ENCODE measurements at regions not wholly inside any gene's neighbourhood (a gene's known extent, or its start where the extent isn't known, plus 50 kb on each side); places are given as distances from the start of the nearest gene placed in this dataset.

GRCh38 chr5:74226716-74227485 is 413.6 kb downstream of the ENC1 start:
- DNase-seq (ENCODE audit: low spot score), result peak; percentile 81

DNA sequence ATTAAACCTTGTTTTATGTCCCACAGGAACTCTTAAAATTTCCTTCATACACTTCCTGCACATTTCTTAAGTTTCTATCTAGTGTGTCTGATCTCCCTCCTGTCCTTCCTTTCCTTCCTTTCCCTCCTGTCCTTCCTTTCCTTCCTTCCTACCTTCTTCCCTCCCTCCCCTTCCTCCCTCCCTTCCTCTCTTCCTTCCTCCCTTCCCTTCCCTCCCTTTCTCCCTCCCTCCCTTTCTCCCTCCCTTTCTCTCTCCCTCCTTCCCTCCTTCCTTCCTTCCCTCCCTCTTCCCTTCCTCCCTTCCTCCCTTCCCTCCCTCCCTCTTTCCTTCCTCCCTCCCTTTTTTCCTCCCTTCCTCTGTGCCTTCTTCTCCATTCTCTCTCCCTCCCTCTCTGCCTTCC is 414.9 kb downstream of the ENC1 start:
- DNase-seq (ENCODE audit: low spot score), result no peak

DNA sequence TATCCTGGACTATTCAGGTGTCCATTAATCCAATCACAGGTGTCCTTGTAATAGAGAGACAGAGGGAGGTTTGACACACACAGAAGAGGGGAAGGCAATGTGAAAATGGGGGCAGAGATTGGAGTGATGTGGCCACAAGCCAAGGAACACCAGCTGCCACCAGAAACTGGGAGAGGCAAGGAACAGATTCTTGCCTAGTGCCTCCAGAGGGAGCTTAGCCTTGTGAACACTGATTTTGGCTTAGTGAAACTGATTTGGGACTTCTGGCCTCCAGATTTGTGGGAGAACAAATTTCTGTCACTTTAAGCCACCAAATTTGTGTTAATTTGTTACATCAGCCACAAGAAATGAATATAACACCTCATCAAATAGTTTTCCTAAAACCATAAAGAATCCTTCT is 416.2 kb downstream of the ENC1 start:
- no peak for DNase-seq (ENCODE audit: low spot score)

GRCh38 chr5:74222806-74223205 is 417.7 kb downstream of the ENC1 start:
- no peak for DNase-seq (ENCODE audit: low spot score)

- DNase-seq (ENCODE audit: low spot score), result no peak
Measured at GRCh38 chr5:74221413-74221812, 419.1 kb downstream of the ENC1 start.

GRCh38 chr5:74216012-74216411 is 424.5 kb downstream of the ENC1 start:
- no peak for DNase-seq (ENCODE audit: low spot score)

- peak; percentile 16 for DNase-seq (ENCODE audit: low spot score)
Measured at GRCh38 chr5:74212336-74212735, 428.2 kb downstream of the ENC1 start.

- no peak for DNase-seq (ENCODE audit: low spot score)
Measured at GRCh38 chr5:74209571-74209970, 431.0 kb downstream of the ENC1 start.

DNA sequence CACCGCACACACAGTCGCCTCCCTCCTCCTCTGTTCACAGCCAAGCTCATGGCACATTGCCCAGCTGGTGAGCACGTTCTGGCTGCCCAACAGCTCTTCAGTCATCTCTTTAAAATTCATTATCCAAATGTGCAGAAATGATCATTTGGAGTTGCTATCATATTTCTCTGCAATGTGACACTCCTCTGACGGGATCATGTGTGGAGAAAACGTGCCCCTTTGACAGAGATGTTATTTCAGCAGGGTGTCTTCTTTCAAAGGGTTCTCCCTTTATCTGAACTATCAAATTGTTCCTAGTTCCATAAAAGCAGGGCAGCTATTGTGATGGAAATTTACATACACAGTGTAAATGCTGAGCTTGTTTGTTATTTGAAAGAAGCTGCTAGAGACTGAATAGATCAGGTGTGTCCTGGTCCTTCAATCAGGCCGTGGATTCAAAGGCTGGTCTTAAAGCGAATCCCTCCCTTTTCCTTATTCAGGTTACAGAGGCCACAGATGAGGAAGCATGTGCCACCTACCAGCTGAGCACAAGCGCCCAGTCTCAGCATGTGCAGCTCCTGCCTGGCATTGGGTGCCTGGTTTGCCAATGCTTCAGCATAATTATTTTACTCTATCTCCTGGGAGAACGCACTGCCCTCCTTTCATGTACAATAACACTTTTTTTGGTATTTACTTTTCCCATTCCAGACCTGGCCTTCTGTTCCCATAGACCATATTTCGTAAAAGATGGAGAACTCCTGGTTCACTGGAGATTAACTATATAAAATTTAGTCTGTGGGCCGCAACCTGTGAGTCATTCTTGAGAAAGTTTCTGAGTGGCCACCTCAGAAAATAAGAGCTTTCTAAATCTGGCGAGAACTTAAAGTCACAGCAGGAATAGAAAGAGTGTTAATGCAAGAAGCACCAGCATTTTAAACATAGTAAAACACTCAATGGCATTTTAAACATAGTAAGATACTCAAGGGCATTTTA is 433.7 kb downstream of the ENC1 start:
- DNase-seq (ENCODE audit: low spot score), result peak; percentile 31

GRCh38 chr5:74205767-74206578 is 434.6 kb downstream of the ENC1 start:
- no peak for DNase-seq (ENCODE audit: low spot score)

- DNase-seq (ENCODE audit: low spot score), result peak; percentile 28
Measured at GRCh38 chr5:74201334-74202081, 439.0 kb downstream of the ENC1 start.

- DNase-seq (ENCODE audit: low spot score), result no peak
Measured at GRCh38 chr5:74200560-74200959, 440.0 kb downstream of the ENC1 start.

- no peak for DNase-seq (ENCODE audit: low spot score)
Measured at GRCh38 chr5:74199436-74200210, 440.9 kb downstream of the ENC1 start.

DNA sequence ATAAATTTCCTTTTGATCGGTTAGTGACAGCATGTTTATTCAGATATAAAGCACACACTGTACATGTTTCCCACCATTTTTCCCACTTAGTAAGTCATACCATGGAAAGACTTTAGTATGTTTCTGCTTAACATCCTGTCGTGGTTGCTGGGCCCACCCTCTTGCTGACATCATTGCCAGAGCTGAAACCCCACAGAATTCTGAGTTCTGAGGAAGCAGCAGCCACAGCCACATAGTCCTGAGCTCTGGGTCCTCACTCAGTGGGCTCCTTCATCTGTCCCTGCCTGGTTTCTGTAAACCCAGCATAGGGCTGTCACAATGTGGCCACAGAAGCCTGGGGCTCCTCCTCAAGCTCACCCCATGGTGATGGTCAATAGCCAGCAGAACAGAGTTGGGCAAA is 441.5 kb downstream of the ENC1 start:
- no peak for DNase-seq (ENCODE audit: low spot score)

DNA sequence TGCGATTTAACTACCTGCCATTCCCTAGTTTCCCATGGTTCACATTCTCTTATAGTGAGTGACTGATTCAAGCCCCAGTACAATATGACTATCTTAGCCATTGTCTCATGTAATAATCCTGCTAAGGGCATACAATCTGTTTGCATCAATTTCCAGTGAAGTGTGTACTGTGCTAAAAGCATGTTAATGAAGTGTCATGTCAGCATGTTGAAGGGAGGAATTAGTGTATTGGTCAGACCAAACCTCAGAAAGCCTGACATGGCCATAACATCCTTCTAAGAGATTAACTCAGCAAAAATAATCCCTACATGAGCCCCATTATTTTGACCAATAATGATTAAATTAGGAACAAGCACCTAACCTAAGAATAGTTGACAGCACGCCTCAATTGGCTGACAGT is 442.4 kb downstream of the ENC1 start:
- no peak for DNase-seq (ENCODE audit: low spot score)

GRCh38 chr5:74196233-74196632 is 444.3 kb downstream of the ENC1 start:
- DNase-seq (ENCODE audit: low spot score), result no peak

DNA sequence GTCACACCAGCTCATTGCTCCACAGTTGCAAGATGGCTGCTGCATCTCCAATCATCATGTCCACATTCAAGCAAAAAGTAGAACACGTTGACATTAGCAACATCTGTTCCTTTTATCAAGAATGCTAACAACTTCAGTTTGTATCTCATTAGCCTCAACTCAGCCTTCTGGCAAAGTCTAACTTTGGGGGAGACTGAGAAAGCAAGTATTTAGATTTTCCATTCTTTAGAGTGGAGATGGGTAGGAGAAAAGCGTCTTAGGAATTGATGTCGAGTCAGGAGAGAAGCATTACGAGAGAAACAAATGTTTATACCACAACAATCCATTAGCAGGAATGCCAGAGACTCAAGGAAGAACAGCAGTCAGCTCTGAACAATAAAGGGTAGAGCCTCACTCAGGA is 446.3 kb downstream of the ENC1 start:
- no peak for DNase-seq (ENCODE audit: low spot score)

DNA sequence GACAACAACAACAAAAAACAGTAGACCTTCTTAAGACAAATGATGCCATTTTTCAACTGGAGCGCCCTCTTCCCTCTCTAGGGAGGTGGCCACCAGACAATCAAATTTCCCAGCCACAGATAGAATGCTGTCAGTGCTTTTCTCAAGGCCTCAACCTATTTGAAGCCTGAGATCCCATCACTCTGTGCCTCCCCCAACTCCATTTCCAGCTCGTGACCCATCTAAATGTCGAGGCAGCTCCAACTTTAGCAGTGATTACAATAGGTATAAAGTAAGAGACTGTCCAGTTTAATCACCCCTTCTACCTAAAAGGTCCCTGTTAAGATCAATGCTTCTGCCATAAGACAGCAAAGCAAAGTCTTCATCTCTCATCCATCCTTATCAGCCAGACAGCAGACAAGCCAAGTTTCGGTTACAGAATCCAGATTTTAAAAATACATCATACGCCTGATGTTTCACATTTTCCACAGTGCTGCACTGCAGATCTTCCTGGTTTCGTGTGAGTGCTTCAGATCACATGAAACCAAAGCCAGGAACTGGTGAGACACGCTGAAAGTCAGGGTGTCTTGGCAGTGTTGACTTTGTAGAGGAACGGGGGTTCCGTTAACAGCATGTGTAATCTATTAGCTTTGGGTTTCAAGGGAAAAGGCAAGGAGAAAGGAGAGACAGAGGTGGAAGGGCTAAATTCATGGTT is 447.8 kb downstream of the ENC1 start:
- DNase-seq (ENCODE audit: low spot score), result no peak

DNA sequence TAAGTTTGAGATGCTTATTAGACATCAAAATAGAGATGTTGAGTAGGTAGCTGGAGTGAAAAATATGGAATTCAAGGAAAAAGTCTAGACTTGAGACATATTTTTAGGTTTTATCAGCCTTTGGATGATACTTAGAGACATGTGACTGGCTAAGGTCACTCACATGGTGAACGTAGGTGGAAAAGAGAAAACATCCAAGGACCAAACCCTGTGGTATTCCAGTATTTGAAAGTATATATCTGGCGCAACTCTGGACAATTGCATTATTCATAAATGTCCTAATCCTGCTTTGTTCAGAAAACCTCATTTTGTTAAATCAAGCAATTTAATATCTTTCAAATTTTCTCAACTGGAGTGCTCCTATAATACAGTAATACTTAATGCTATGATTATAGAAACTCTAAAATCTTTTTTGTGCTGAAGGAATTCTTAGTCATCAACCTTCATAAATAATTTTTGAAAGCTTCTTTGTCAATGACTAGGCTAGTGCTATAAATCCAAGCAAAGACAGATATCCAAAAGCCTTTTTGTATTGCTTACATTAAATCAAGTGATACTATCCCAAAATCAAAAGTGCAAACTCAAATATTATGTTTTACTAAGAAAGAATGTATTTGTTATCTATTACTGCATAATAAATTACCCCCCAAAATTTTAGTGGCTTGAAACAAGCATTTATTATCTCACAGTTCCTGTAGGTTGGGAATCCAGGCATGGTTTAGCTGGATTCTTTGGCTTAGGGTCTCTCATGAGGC is 452.0 kb downstream of the ENC1 start:
- DNase-seq (ENCODE audit: low spot score), result no peak

Data from cerebellar cortex (tissue), 1 donor.